ENCODE measurements at regions not wholly inside any gene's neighbourhood (a gene's known extent, or its start where the extent isn't known, plus 50 kb on each side); places are given as distances from the start of the nearest gene placed in this dataset.

DNA sequence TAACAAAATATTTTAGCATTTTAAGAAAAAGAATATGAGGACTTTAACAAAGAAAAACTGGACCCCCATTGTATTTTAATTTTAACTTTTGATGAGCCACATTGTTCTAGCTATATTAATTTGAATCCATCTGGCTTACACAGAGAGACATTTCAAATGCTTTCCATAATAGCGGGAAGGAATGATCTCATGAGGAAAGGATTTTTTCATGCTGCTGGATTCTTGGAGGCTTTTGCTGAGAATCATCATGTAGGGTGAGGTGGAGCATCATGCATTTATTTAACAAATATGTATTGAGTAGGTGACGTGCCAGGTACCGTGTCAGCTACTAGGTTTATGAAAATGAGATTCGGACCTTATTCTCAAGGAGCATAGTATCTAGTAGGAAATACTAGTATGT, 1006.3 kb downstream of the SORCS1 start:
- Histone ChIP-seq H3K27me3 (no peaks in the 10 kb centered on the region), H3K9me3 (no peaks in the 10 kb centered on the region), H3K4me1 (no peaks in the 10 kb centered on the region), H3K36me3 (no peaks in the 10 kb centered on the region), H3K4me3 (no peak overlapping the region), H3K27ac (no peak overlapping the region)
- no peak for TF ChIP-seq CTCF (IDR thresholded peaks at IDR 0.05)
- TF ChIP-seq EP300 (IDR thresholded peaks at IDR 0.05; ENCODE audit: low read depth), result no peak
- no peak for TF ChIP-seq POLR2AphosphoS5 (IDR thresholded peaks at IDR 0.05)
- no peak for TF ChIP-seq POLR2A (IDR thresholded peaks at IDR 0.05)
- in situ Hi-C loops (cut with MboI; ENCODE audit: low pct_ligation_motif_present in 1 of 4, low pct_unique_long_range_greater_than_20kb in 1 of 4, low sequenced_read_pairs in 3 of 4), result no loop called here
- intact Hi-C loops (cut with DNase I; ENCODE audit: low total_unique reads), result no loop called here
- 60 to 83% methylated on average over 4 of the region's 4 CpGs for WGBS, 2 donors (ENCODE audit: low coverage in 1 of 2)
- no peak for DNase-seq

- Histone ChIP-seq H3K4me3 (no peak overlapping the region), H3K4me1 (no peaks in the 10 kb centered on the region), H3K9me3 (no peaks in the 10 kb centered on the region), H3K36me3 (no peaks in the 10 kb centered on the region), H3K27me3 (no peaks in the 10 kb centered on the region), H3K27ac (no peak overlapping the region)
- DNase-seq, result no peak
- intact Hi-C loops (cut with DNase I; ENCODE audit: low total_unique reads), result no loop called here
- in situ Hi-C loops (cut with MboI; ENCODE audit: low pct_ligation_motif_present in 1 of 4, low pct_unique_long_range_greater_than_20kb in 1 of 4, low sequenced_read_pairs in 3 of 4), result no loop called here
- TF ChIP-seq POLR2A (IDR thresholded peaks at IDR 0.05) (no peak), POLR2AphosphoS5 (IDR thresholded peaks at IDR 0.05) (no peak), EP300 (IDR thresholded peaks at IDR 0.05; ENCODE audit: low read depth) (no peak), CTCF (IDR thresholded peaks at IDR 0.05) (no peak)
- WGBS, 2 donors (ENCODE audit: low coverage in 1 of 2), result 17 to 25% methylated on average over 2 of the region's 2 CpGs
These were observed 1017.5 kb downstream of the SORCS1 start for GRCh38 chr10:106147021-106147420.

DNA sequence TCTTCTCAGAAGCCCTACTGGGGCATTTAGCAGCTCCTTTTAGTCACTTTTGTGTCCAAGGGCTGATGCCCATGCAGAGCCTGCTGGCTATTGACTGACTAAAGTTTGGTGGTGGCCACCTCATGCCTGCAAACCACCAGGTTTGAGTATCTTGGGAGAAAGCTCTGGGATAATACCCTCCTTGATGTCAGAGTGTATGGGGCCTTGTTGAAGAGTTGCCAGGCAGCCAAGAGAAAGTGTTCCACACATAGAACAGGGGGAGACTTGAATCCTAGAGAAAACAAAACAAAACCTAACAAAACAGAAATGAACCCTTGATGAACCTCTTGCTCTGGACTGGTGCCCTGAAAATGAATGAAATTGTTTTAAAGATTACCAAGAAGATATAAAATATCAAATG, 1024.6 kb downstream of the SORCS1 start:
- H3K9me3 ChIP-seq, result no peaks in the 10 kb centered on the region
- H3K27me3 ChIP-seq, result no peaks in the 10 kb centered on the region
- in situ Hi-C loops (cut with MboI; ENCODE audit: low pct_ligation_motif_present in 1 of 4, low pct_unique_long_range_greater_than_20kb in 1 of 4, low sequenced_read_pairs in 3 of 4) (no loop called here), intact Hi-C loops (cut with DNase I; ENCODE audit: low total_unique reads) (no loop called here)
- H3K4me1 ChIP-seq, result no peaks in the 10 kb centered on the region
- H3K36me3 ChIP-seq, result no peaks in the 10 kb centered on the region
- no peak for DNase-seq
- TF ChIP-seq POLR2AphosphoS5 (IDR thresholded peaks at IDR 0.05), result no peak
- TF ChIP-seq POLR2A (IDR thresholded peaks at IDR 0.05), result no peak
- no peak for TF ChIP-seq EP300 (IDR thresholded peaks at IDR 0.05; ENCODE audit: low read depth)
- H3K4me3 ChIP-seq, result no peak overlapping the region
- no peak overlapping the region for H3K27ac ChIP-seq

DNA sequence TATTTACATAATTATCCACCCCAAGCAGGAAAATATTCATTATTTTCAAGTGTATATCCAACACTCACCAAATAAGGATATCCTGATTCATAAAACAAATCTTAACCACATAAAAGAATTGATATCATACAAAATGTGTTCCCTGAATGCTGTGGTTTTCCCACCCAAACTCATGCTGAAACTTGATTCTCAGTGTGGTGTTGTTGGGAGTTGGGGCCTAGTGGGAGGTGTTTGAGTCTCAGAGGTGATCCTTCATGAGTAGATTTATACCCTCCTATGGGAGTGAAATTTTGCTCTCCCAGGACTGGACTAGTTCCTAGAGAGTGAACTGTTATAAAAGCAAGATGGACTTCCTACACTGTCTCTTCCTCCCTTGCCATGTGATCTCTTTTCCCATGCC, 1028.3 kb downstream of the SORCS1 start:
- TF ChIP-seq POLR2AphosphoS5 (IDR thresholded peaks at IDR 0.05) (no peak), EP300 (IDR thresholded peaks at IDR 0.05; ENCODE audit: low read depth) (no peak), CTCF (IDR thresholded peaks at IDR 0.05) (no peak), POLR2A (IDR thresholded peaks at IDR 0.05) (no peak)
- intact Hi-C loops (cut with DNase I; ENCODE audit: low total_unique reads), result no loop called here
- in situ Hi-C loops (cut with MboI; ENCODE audit: low pct_ligation_motif_present in 1 of 4, low pct_unique_long_range_greater_than_20kb in 1 of 4, low sequenced_read_pairs in 3 of 4), result no loop called here

DNA sequence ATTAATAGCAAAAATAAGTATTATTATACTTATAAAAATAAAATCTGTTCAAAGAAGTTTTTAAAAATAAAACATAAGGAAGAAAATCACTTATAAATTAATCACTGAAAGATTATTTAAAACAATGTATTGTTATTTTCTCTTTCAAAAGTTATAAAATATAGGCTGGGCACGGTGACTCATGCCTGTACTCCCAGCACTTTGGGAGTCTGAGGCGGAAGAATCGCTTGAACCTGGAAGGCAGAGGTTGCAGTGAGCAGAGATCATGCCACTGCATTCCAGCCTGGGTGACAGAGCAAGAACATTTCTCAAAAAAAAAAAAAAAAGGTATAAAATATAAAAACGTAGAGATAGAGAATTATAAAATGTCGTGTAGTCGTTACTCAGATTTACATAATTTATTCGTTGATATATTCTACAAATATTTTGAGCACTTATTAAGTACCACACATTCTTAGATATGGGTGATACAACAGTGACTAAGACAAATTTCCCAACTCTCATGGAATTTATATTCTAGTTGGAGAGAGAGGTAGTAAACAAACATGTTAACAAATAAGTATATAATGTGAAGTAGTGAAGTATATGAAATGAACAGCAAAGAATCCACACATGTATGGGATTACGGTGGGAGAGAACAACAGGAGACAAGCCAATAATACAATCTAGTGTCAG, 1030.0 kb downstream of the SORCS1 start:
- H3K27me3 ChIP-seq, result no peaks in the 10 kb centered on the region
- no peak for DNase-seq
- 55 to 72% methylated on average over 8 of the region's 8 CpGs for WGBS, 2 donors (ENCODE audit: low coverage in 1 of 2)
- TF ChIP-seq EP300 (IDR thresholded peaks at IDR 0.05; ENCODE audit: low read depth) (no peak), CTCF (IDR thresholded peaks at IDR 0.05) (no peak), POLR2AphosphoS5 (IDR thresholded peaks at IDR 0.05) (no peak), POLR2A (IDR thresholded peaks at IDR 0.05) (no peak)
- no peaks in the 10 kb centered on the region for H3K4me1 ChIP-seq
- H3K9me3 ChIP-seq, result no peaks in the 10 kb centered on the region
- no peaks in the 10 kb centered on the region for H3K36me3 ChIP-seq
- no peak overlapping the region for H3K27ac ChIP-seq
- in situ Hi-C loops (cut with MboI; ENCODE audit: low pct_ligation_motif_present in 1 of 4, low pct_unique_long_range_greater_than_20kb in 1 of 4, low sequenced_read_pairs in 3 of 4), result no loop called here
- intact Hi-C loops (cut with DNase I; ENCODE audit: low total_unique reads), result no loop called here
- no peak overlapping the region for H3K4me3 ChIP-seq

More for the DNA sequence above, 1028.3 kb downstream of the SORCS1 start:
- Histone ChIP-seq H3K4me1 (no peaks in the 10 kb centered on the region), H3K27ac (no peak overlapping the region), H3K4me3 (no peak overlapping the region), H3K36me3 (no peaks in the 10 kb centered on the region), H3K27me3 (no peaks in the 10 kb centered on the region), H3K9me3 (no peaks in the 10 kb centered on the region)
- no peak for DNase-seq
